B cell (primary cell): ENCODE measurements at regions not wholly inside any gene's neighbourhood (a gene's known extent, or its start where the extent isn't known, plus 50 kb on each side); places are given as distances from the start of the nearest gene placed in this dataset.

ENCODE experiments used
- ATAC-seq: fragments of 200-7000 bp; cut with Tn5 transposase; one replicate; pipeline ENCODE4 v1.10.0; 2021; ENCODE audit warnings: low read depth, mild to moderate bottlenecking, moderate number of reproducible peaks, moderate library complexity
- CTCF ChIA-PET: fragments of 350-600 bp; sonication (Branson Sonifier 250); formaldehyde crosslinking; loops from one replicate; lab custom pipeline; 2021; ENCODE audit warnings: antibody characterized with exemption, inconsistent platforms; lab: Charles Lee
- POLR2A ChIA-PET: fragments of 350-600 bp; sonication (Branson Sonifier 250); formaldehyde crosslinking; loops from one replicate; lab custom pipeline; 2021; ENCODE audit warnings: antibody characterized with exemption; lab: Charles Lee
- DNase-seq: peaks from one replicate; pipeline ENCODE4 v3.0.0; 2013
- H2AFZ ChIP-seq: 2 replicates; pipeline ENCODE4 v1.6.1; 2012; ENCODE audit warnings: mild to moderate bottlenecking, low read depth, low read length; ENCODE audit not compliant: insufficient read depth, poor library complexity, severe bottlenecking
- H3K27ac ChIP-seq, 2 donors: 1 replicate in 1 of 2; 2 replicates in 1 of 2; pipeline ENCODE4 v1.5.1; 2012 to 2013; ENCODE audit warnings: low read length in 2 of 2, mild to moderate bottlenecking in 2 of 2, moderate library complexity in 1 of 2
- H3K27me3 ChIP-seq, 4 experiments: fragments of 200-600 bp in 1 of 4; sonication (generic) in 1 of 4; replicated peaks in 1 of 4; 1 replicate in 2 of 4; 2 replicates in 2 of 4; pipeline versions ENCODE4 v1.6.1 to v1.7.0; 2013 to 2016; ENCODE audit warnings: low read length in 3 of 4, mild to moderate bottlenecking in 2 of 4, mixed read lengths in 1 of 4, moderate library complexity in 1 of 4; ENCODE audit not compliant: insufficient read depth in 4 of 4, control insufficient read depth in 3 of 4; ENCODE audit errors: control extremely low read depth in 1 of 4
- H3K36me3 ChIP-seq, 2 experiments: replicated peaks in 1 of 2; 1 replicate in 1 of 2; 2 replicates in 1 of 2; pipeline versions ENCODE4 v1.6.1 to v1.7.1; 2013; ENCODE audit warnings: low read length in 1 of 2; ENCODE audit not compliant: insufficient read depth in 2 of 2, control insufficient read depth in 1 of 2; ENCODE audit errors: control extremely low read depth in 1 of 2, extremely low read depth in 1 of 2
- H3K4me1 ChIP-seq, 2 donors: fragments of 200-600 bp in 1 of 2; sonication (generic) in 1 of 2; 1 replicate in 1 of 2; 2 replicates in 1 of 2; pipeline versions ENCODE4 v1.5.1 to v1.6.1; 2013 to 2017; ENCODE audit warnings: low read length in 2 of 2; ENCODE audit not compliant: control insufficient read depth in 2 of 2, insufficient read depth in 2 of 2
- H3K4me2 ChIP-seq: replicated peaks from 2 replicates; pipeline ENCODE3; 2012; ENCODE audit warnings: mild to moderate bottlenecking, low read depth, low read length; ENCODE audit not compliant: poor library complexity, severe bottlenecking
- H3K4me3 ChIP-seq, 5 experiments: fragments of 200-600 bp in 1 of 5; sonication (generic) in 1 of 5; 1 replicate in 3 of 5; 2 replicates in 2 of 5; pipeline versions ENCODE4 v1.5.1 to v1.7.0; 2011 to 2016; ENCODE audit warnings: low read length in 4 of 5, mild to moderate bottlenecking in 4 of 5, low read depth in 2 of 5, control low read depth in 1 of 5, moderate library complexity in 1 of 5; ENCODE audit not compliant: insufficient read depth in 1 of 5; ENCODE audit errors: control extremely low read depth in 1 of 5, extremely low read depth in 1 of 5
- H3K79me2 ChIP-seq: fragments of 200-600 bp; sonication (generic); one replicate; pipeline ENCODE4 v1.6.0; 2016; ENCODE audit warnings: low read length; ENCODE audit not compliant: control insufficient read depth, insufficient read depth
- H3K9ac ChIP-seq: fragments of 200-600 bp; sonication (generic); 2 replicates; pipeline ENCODE4 v1.6.1; 2017; ENCODE audit warnings: mild to moderate bottlenecking, low read length, moderate library complexity
- H3K9me3 ChIP-seq, 3 donors: one replicate each; pipeline versions ENCODE4 v1.6.1 to v1.7.1; 2013; ENCODE audit warnings: low read length in 2 of 3; ENCODE audit not compliant: control insufficient read depth in 2 of 3, insufficient read depth in 1 of 3; ENCODE audit errors: control extremely low read depth in 1 of 3
- H4K20me1 ChIP-seq: 2 replicates; pipeline ENCODE4 v1.6.0; 2012; ENCODE audit warnings: mild to moderate bottlenecking, low read length; ENCODE audit not compliant: insufficient read depth, control insufficient read depth, poor library complexity, severe bottlenecking
- H3K27ac Mint-ChIP-seq: one replicate; pipeline ENCODE4 v1.8.0; 2021; ENCODE audit warnings: mixed read lengths
- H3K27me3 Mint-ChIP-seq: one replicate; pipeline ENCODE4 v1.8.0; 2021; ENCODE audit warnings: mixed read lengths
- H3K4me1 Mint-ChIP-seq: one replicate; pipeline ENCODE4 v1.8.0; 2021; ENCODE audit warnings: mixed read lengths
- H3K4me3 Mint-ChIP-seq: one replicate; pipeline ENCODE4 v1.8.0; 2021; ENCODE audit warnings: mixed read lengths
- H3K9me3 Mint-ChIP-seq: one replicate; pipeline ENCODE4 v1.8.0; 2022; ENCODE audit warnings: mixed read lengths; ENCODE audit not compliant: insufficient read depth
- CTCF ChIP-seq: fragments of 200-600 bp; IDR thresholded peaks from one replicate; pipeline ENCODE4 v1.8.0; 2022; ENCODE audit warnings: antibody characterized with exemption, mild to moderate bottlenecking
- EZH2 ChIP-seq: IDR thresholded peaks from 2 replicates; pipeline ENCODE4 v1.6.1; 2012; ENCODE audit warnings: borderline replicate concordance, low read depth, mild to moderate bottlenecking, moderate library complexity, low read length; ENCODE audit not compliant: insufficient read depth, poor library complexity, severe bottlenecking
- WGBS: methylation state at CpG from one replicate; pipeline ENCODE4 v1.1.5; 2013; ENCODE audit warnings: missing lambda C conversion rate; ENCODE audit not compliant: insufficient coverage; 5-methylcytosine and 5-hydroxymethylcytosine counted together
- intact Hi-C: fragments of 100-400 bp; cut with micrococcal nuclease; formaldehyde crosslinking; loops from one replicate; pipeline ENCODE4 v1.10.0; 2022

GRCh38 chr3:157667493-157667892, 164.3 kb upstream of the VEPH1 start:
- Histone ChIP-seq H3K9ac (no peak overlapping the region), H3K27me3 (no peaks in the 10 kb centered on the region), H3K79me2 (no peaks in the 10 kb centered on the region), H3K9me3 (no peaks in the 10 kb centered on the region), H3K4me1 (no peaks in the 10 kb centered on the region), H2AFZ (no peak overlapping the region), H3K27ac (no peak overlapping the region), H4K20me1 (no peaks in the 10 kb centered on the region), H3K4me2 (no peak overlapping the region), H3K4me3 (no peak overlapping the region), H3K36me3 (no peaks in the 10 kb centered on the region)
- Mint-ChIP-seq H3K4me1 (no peaks in the 10 kb centered on the region), H3K9me3 (no peaks in the 10 kb centered on the region), H3K27ac (no peak overlapping the region), H3K27me3 (no peaks in the 10 kb centered on the region), H3K4me3 (no peak overlapping the region)
- ATAC-seq (no peak), DNase-seq (no peak)
- WGBS = 36% methylated on average over 2 of the region's 2 CpGs
- no peak for TF ChIP-seq EZH2
- TF ChIP-seq CTCF = no peak
- POLR2A ChIA-PET = no interaction called here
- CTCF ChIA-PET = no interaction called here
- intact Hi-C loops = no loop called here

GRCh38 chr3:157662171-157662570, 159.0 kb upstream of the VEPH1 start:
- Histone ChIP-seq H3K4me3 (no peak overlapping the region), H3K9me3 (no peaks in the 10 kb centered on the region), H2AFZ (no peak overlapping the region), H3K9ac (no peak overlapping the region), H3K27ac (no peak overlapping the region), H3K4me1 (no peaks in the 10 kb centered on the region), H4K20me1 (no peaks in the 10 kb centered on the region), H3K27me3 (no peaks in the 10 kb centered on the region), H3K79me2 (no peaks in the 10 kb centered on the region), H3K4me2 (no peak overlapping the region), H3K36me3 (no peaks in the 10 kb centered on the region)
- H3K27ac Mint-ChIP-seq = no peak overlapping the region
- H3K4me1 Mint-ChIP-seq = no peaks in the 10 kb centered on the region
- no peaks in the 10 kb centered on the region for H3K9me3 Mint-ChIP-seq
- no peak overlapping the region for H3K4me3 Mint-ChIP-seq
- ChIA-PET POLR2A (no interaction called here), CTCF (no interaction called here)
- TF ChIP-seq EZH2 (no peak), CTCF (no peak)
- ATAC-seq = no peak
- no peak for DNase-seq
- intact Hi-C loops = no loop called here
- H3K27me3 Mint-ChIP-seq = peaks cover 6% of the 10 kb centered on the region
